Adipocyte (in vitro differentiated cells): ENCODE measurements at regions not wholly inside any gene's neighbourhood (a gene's known extent, or its start where the extent isn't known, plus 50 kb on each side); places are given as distances from the start of the nearest gene placed in this dataset.
"Not testable (repeated sequence)": the region's sequence is repeated elsewhere in the genome, so short reads cannot be mapped to it uniquely, and the experiment has no call there.

Experiments used
- DNase-seq: peaks from one replicate; pipeline ENCODE4 v3.0.0-alpha.2; 2015; ENCODE audit warnings: low read depth
- H3K27me3 ChIP-seq: replicated peaks from 2 replicates; pipeline ENCODE4 v1.7.0; 2013; ENCODE audit warnings: mild to moderate bottlenecking, low read length, moderate library complexity; ENCODE audit not compliant: control insufficient read depth, insufficient read depth
- H3K36me3 ChIP-seq: 2 replicates; pipeline ENCODE4 v1.7.0; 2013; ENCODE audit warnings: low read length, mild to moderate bottlenecking, moderate library complexity; ENCODE audit not compliant: control insufficient read depth, insufficient read depth, severe bottlenecking
- H3K4me1 ChIP-seq: 2 replicates; pipeline ENCODE4 v1.7.0; 2013; ENCODE audit warnings: mild to moderate bottlenecking, low read length, moderate library complexity; ENCODE audit not compliant: control insufficient read depth, insufficient read depth
- H3K4me3 ChIP-seq: 2 replicates; pipeline ENCODE4 v1.7.0; 2013; ENCODE audit warnings: mild to moderate bottlenecking, low read length, moderate library complexity
- H3K9ac ChIP-seq: 2 replicates; pipeline ENCODE4 v1.7.0; 2013; ENCODE audit warnings: mild to moderate bottlenecking, low read length, moderate library complexity
- H3K9me3 ChIP-seq: 2 replicates; pipeline ENCODE4 v1.7.0; 2013; ENCODE audit warnings: mild to moderate bottlenecking, low read length, moderate library complexity; ENCODE audit not compliant: control insufficient read depth

DNA sequence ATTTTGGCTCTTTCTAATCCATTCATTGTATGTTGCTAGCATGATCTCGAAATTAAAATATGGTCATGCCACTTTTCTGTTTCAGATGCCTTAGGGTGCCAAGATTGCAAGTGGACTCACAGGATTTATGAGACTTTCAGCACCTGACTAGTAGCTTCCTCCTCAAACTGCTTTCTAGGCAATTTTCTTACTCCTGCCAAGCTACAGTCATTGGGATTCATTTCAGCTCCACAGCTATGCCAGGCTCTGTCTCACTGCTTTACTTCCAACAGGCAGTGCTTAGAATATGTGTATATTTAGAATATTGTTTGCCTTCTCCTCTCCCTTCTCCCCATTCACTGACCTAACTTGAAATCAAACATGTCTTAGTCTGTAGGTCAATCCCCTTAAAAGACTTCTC is 681.4 kb downstream of the TENT5A start:
- Histone ChIP-seq H3K36me3 (no peaks in the 10 kb centered on the region), H3K9ac (no peak overlapping the region)

GRCh38 chr6:81067057-81067456 is 685.4 kb downstream of the TENT5A start:
- Histone ChIP-seq H3K9me3 (no peaks in the 10 kb centered on the region), H3K4me1 (no peaks in the 10 kb centered on the region), H3K9ac (no peak overlapping the region), H3K27me3 (no peaks in the 10 kb centered on the region), H3K4me3 (no peak overlapping the region), H3K36me3 (no peaks in the 10 kb centered on the region)
- DNase-seq = peak; percentile 48

More for the DNA sequence above, 681.4 kb downstream of the TENT5A start:
- H3K4me1 ChIP-seq = no peaks in the 10 kb centered on the region
- no peak for DNase-seq
- no peaks in the 10 kb centered on the region for H3K27me3 ChIP-seq
- H3K4me3 ChIP-seq = no peak overlapping the region
- no peaks in the 10 kb centered on the region for H3K9me3 ChIP-seq

DNA sequence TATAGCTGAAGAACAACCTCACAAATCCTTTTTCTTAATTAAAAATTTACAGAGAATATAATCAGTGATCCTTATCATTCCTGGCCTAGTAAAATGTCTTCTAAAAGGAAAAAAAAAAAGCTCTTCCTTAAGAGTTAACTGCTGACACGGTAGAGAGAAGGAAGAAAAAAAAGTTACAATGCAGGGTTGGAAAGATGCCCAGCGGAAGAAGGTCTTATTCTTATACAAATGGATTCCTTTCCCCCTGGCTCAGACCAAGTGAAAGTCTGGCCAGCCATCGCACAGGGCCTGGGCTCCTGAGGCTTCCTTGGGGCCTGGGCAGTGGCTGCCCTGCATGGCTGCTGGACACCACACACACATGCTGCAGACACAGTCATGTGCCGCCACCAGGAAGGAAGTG is 688.6 kb downstream of the TENT5A start:
- Histone ChIP-seq H3K9me3 (no peaks in the 10 kb centered on the region), H3K27me3 (no peaks in the 10 kb centered on the region), H3K9ac (no peak overlapping the region), H3K4me3 (no peak overlapping the region), H3K4me1 (no peaks in the 10 kb centered on the region), H3K36me3 (no peaks in the 10 kb centered on the region)
- DNase-seq = no peak

- Histone ChIP-seq H3K9ac (no peak overlapping the region), H3K9me3 (no peaks in the 10 kb centered on the region), H3K36me3 (no peaks in the 10 kb centered on the region), H3K4me3 (no peak overlapping the region), H3K27me3 (no peaks in the 10 kb centered on the region), H3K4me1 (no peaks in the 10 kb centered on the region)
- no peak for DNase-seq
Observed at GRCh38 chr6:81054036-81054435, 698.4 kb downstream of the TENT5A start.

DNA sequence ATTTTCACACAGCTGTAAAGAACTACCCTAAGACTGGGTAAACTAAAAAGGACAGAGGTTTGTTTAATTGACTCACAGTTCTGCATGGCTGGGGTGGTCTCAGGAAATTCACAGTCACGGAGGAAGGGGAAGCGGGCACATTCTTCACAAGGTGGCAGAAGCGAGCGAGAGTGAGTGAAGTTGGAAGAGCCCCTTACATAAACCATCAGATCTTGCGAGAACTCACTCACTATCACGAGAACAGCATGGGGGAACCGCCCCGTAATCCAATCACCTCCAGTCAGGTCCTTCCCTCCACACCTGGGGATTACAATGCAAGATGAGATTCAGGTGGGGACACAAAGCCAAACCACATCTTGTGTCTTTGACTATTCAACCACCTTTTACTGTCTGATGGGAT is 700.5 kb downstream of the TENT5A start:
- no peaks in the 10 kb centered on the region for H3K9me3 ChIP-seq
- no peaks in the 10 kb centered on the region for H3K4me1 ChIP-seq
- H3K9ac ChIP-seq = no peak overlapping the region
- H3K4me3 ChIP-seq = no peak overlapping the region
- no peak for DNase-seq
- H3K27me3 ChIP-seq = no peaks in the 10 kb centered on the region
- H3K36me3 ChIP-seq = no peaks in the 10 kb centered on the region

DNA sequence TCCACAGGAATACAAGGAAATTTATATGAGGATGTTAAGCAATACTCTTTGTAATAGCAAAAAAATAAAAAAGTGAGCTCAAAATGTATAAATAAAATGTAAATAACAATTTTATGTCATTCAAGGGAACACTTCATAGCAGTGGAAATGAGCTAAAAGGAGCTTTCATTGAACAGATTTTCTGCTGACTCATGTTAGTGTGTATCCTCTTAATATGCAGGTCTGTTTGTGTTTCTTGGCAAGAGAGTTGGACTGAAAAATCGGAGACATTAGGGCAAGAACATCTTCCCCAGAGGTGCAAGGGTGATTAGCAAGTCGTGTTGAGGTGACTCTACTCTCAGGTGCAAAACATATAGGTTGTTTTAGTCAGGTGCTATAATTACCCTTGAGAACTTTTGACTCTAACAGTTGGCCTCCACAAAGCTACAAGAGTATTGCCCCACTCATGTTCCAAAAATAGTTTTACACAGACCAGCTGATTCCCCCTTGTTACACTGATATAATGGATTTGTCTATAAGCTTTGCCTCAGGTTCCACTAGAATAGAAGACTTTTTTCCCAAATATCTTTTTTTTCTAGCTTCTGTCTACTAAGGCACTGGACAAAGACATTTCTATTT is 702.9 kb downstream of the TENT5A start:
- Histone ChIP-seq H3K36me3 (no peaks in the 10 kb centered on the region), H3K9ac (no peak overlapping the region), H3K27me3 (no peaks in the 10 kb centered on the region), H3K4me3 (no peak overlapping the region), H3K9me3 (no peaks in the 10 kb centered on the region), H3K4me1 (no peaks in the 10 kb centered on the region)
- DNase-seq = peak; percentile 36

DNA sequence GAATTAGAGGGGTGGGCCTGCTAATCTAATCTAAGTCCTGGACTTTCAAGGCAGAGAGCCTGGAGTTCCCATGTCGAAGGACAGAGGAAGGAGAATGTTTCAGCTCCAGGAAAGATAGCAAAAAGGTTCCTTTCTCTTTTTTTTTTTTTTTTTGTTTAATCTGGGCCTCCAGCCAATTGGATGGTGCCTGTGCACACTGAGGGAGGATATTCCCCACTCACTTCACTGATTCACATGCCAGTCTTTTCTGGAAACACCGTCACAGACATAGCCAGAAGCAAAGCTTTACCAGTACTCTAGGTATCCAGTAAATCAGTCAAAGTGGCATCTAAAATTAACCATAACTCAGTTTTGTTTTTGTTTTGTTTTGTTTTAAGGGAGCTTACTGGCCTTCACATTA is 721.1 kb downstream of the TENT5A start:
- no peaks in the 10 kb centered on the region for H3K27me3 ChIP-seq
- no peak overlapping the region for H3K9ac ChIP-seq
- no peak overlapping the region for H3K4me3 ChIP-seq
- H3K36me3 ChIP-seq = no peaks in the 10 kb centered on the region
- H3K9me3 ChIP-seq = no peaks in the 10 kb centered on the region
- peak; percentile 2 for DNase-seq
- no peaks in the 10 kb centered on the region for H3K4me1 ChIP-seq

DNA sequence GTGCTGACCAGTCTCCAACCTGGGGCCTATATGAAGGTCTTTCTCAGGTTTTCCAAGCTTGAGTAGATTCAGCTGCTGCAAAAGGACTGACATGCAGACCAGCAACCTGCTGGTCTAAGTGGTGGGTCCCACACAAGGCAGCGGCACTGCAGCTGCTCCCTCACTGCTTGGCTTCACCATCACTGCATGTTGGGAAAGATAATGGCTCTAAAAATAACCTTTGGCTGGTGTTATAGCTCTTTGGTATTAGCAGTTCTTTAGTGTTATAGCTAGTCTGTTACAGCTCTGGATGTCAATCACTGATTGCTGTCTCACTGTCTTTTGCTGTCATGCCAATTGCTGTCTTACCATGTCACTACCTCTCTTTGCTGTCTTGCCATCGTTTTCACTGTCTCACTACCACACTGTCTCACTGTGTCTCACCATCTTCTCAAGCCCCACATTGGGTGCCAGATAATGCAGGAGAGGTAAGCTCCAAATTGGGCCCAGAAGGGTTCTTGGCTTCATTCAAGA is 726.4 kb downstream of the TENT5A start:
- Histone ChIP-seq H3K36me3 (no peaks in the 10 kb centered on the region), H3K4me1 (no peaks in the 10 kb centered on the region), H3K27me3 (no peaks in the 10 kb centered on the region), H3K4me3 (no peak overlapping the region), H3K9me3 (peaks cover 35% of the 10 kb centered on the region), H3K9ac (no peak overlapping the region)
- DNase-seq = no peak

DNA sequence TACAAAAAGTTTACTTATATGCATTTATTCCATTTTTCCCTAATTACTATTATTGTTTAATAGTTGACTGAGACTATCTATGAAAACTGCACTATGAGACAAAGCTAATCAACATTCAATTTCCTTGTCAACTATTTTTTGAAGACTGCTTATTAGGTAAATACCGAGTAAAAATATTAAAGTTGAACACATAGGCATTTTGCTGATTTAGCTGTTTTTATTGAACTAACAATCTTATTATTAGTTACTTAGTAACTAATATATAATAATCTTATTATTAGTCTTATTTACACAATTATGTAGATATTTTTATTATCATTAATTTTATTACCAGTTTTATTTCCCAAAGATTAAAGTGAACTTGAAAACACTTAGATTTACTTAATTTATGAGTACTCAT is 728.8 kb downstream of the TENT5A start:
- no peak for DNase-seq
- Histone ChIP-seq H3K9me3 (peaks cover 40% of the 10 kb centered on the region), H3K36me3 (no peaks in the 10 kb centered on the region), H3K27me3 (no peaks in the 10 kb centered on the region), H3K4me3 (no peak overlapping the region), H3K9ac (no peak overlapping the region), H3K4me1 (no peaks in the 10 kb centered on the region)

DNA sequence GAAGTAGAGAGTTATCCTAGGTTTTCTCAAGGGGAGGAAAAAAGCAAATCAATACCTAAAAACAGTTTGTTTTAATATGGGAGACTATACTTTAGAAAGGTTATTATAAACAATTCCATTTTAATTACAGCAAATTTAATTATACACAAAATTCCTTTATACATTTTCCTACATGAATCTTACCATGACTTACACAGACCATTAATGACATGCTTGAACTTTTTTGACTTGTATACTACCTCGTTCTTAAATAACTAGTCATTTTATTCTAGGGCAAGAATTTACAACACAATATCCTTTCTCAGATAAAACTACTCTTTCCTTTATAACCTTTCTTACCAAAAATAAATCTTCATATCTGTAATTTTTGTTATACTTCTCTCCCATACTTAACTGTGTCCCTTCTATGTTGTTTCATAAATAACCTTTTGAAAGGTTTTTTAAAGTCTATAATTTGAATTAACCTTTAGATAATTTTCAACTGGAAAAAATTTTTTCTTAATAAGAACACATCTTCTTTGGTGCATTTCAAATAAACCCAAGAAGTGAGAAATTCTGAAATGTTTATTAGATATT is 729.4 kb downstream of the TENT5A start:
- Histone ChIP-seq H3K36me3 (no peaks in the 10 kb centered on the region), H3K27me3 (no peaks in the 10 kb centered on the region), H3K4me3 (no peak overlapping the region), H3K9me3 (peaks cover 40% of the 10 kb centered on the region), H3K9ac (no peak overlapping the region), H3K4me1 (no peaks in the 10 kb centered on the region)
- DNase-seq = peak; percentile 2

DNA sequence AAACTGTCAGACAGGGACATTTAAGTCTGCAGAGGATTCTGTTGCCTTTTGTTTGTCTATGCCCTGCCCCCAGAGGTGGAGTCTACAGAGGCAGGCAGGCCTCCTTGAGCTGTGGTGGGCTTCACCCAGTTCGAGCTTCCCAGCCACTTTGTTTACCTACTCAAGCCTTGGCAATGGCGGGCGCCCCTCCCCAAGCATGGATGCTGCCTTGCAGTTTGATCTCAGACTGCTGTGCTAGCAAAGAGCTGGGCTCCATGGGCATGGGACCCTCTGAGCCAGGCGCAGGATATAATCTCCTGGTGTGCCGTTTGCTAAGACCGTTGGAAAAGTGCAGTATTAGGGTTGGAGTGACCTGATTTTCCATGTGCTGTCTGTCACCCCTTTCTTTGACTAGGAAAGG is 734.9 kb downstream of the TENT5A start:
- H3K36me3 ChIP-seq, H3K9ac ChIP-seq, H3K27me3 ChIP-seq, H3K4me3 ChIP-seq, H3K4me1 ChIP-seq, DNase-seq: not testable (repeated sequence)
- H3K9me3 ChIP-seq = peaks cover 19% of the 10 kb centered on the region

DNA sequence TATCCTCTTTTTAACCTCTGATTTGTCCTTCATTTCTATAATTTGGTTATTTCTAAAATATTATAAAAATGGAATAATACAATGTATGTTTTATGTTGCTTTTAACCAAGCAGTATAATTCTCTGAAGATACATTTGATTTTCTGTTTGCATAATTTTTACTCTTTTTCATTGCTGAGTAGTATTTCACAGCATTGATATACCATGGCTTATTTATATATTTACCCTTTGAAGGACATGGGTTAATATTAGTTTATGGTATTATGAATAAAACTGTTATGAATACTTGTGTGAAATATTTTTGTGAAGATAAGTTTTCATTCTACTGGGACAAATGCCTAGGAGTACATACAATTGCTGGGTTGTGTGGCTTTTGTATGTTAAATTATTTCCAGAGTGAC is 748.6 kb downstream of the TENT5A start:
- Histone ChIP-seq H3K36me3 (no peaks in the 10 kb centered on the region), H3K9me3 (no peaks in the 10 kb centered on the region), H3K9ac (no peak overlapping the region), H3K4me3 (no peak overlapping the region), H3K4me1 (no peaks in the 10 kb centered on the region), H3K27me3 (no peaks in the 10 kb centered on the region)
- DNase-seq = no peak
